AG10803 (cell line): ENCODE measurements at regions not wholly inside any gene's neighbourhood (a gene's known extent, or its start where the extent isn't known, plus 50 kb on each side); places are given as distances from the start of the nearest gene placed in this dataset.

Source experiments
- DNase-seq: peaks from one replicate; pipeline ENCODE4 v3.0.0; 2010; ENCODE audit warnings: low read depth
- H3K4me3 ChIP-seq: 2 replicates; pipeline ENCODE4 v1.5.1; 2011; ENCODE audit warnings: mild to moderate bottlenecking, low read length, control low read depth
- CTCF ChIP-seq: conservative IDR thresholded peaks from 2 replicates; pipeline ENCODE4 v1.5.1; 2011; ENCODE audit warnings: mild to moderate bottlenecking, low read length, control low read depth, inconsistent platforms

- no peak for DNase-seq
- no peak overlapping the region for H3K4me3 ChIP-seq
- no peak for TF ChIP-seq CTCF
Measured at GRCh38 chr9:1416261-1416660, 366.1 kb downstream of the DMRT2 start.

GRCh38 chr9:1421436-1421835 is 371.3 kb downstream of the DMRT2 start:
- no peak overlapping the region for H3K4me3 ChIP-seq
- no peak for TF ChIP-seq CTCF
- no peak for DNase-seq

- no peak for TF ChIP-seq CTCF
- no peak overlapping the region for H3K4me3 ChIP-seq
- DNase-seq: no peak
Measured at GRCh38 chr9:1427875-1428274, 377.7 kb downstream of the DMRT2 start.

- DNase-seq: peak; percentile 8
- no peak overlapping the region for H3K4me3 ChIP-seq
- TF ChIP-seq CTCF: peak; percentile 43
Measured at GRCh38 chr9:1429297-1429696, 379.1 kb downstream of the DMRT2 start.

- no peak overlapping the region for H3K4me3 ChIP-seq
- no peak for TF ChIP-seq CTCF
- DNase-seq: no peak
Measured at GRCh38 chr9:1431461-1431860, 381.3 kb downstream of the DMRT2 start.

- TF ChIP-seq CTCF: peak; percentile 29; the same call in 1 of the 2 replicates
- DNase-seq: peak; percentile 1
- no peak overlapping the region for H3K4me3 ChIP-seq
Measured at GRCh38 chr9:1434052-1434767, 384.1 kb downstream of the DMRT2 start.

GRCh38 chr9:1434811-1435210 is 384.7 kb downstream of the DMRT2 start:
- TF ChIP-seq CTCF: no peak
- no peak for DNase-seq
- no peak overlapping the region for H3K4me3 ChIP-seq
